ENCODE measurements at regions not wholly inside any gene's neighbourhood (a gene's known extent, or its start where the extent isn't known, plus 50 kb on each side); places are given as distances from the start of the nearest gene placed in this dataset.

DNA sequence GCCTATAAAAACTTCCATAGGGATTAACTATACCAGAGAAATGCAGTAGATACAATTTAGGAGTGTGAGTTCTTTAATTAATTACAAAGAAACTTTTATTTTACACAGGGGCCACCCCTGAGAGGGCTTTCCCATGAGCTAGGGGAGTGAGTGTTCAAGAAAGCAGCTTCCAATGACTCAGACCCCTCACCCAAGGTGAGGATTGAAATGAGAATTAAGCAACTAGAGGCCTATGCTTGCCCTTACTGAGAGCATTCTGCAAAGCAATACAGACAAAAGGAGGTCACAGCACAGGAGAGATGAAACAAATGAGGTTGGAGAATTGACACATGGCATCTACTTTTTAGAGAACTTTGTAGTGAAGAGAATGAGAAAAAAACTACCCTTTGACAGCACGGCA lies 301.8 kb downstream of the WDR11 start (continued):
- TF ChIP-seq, protein P1, sequence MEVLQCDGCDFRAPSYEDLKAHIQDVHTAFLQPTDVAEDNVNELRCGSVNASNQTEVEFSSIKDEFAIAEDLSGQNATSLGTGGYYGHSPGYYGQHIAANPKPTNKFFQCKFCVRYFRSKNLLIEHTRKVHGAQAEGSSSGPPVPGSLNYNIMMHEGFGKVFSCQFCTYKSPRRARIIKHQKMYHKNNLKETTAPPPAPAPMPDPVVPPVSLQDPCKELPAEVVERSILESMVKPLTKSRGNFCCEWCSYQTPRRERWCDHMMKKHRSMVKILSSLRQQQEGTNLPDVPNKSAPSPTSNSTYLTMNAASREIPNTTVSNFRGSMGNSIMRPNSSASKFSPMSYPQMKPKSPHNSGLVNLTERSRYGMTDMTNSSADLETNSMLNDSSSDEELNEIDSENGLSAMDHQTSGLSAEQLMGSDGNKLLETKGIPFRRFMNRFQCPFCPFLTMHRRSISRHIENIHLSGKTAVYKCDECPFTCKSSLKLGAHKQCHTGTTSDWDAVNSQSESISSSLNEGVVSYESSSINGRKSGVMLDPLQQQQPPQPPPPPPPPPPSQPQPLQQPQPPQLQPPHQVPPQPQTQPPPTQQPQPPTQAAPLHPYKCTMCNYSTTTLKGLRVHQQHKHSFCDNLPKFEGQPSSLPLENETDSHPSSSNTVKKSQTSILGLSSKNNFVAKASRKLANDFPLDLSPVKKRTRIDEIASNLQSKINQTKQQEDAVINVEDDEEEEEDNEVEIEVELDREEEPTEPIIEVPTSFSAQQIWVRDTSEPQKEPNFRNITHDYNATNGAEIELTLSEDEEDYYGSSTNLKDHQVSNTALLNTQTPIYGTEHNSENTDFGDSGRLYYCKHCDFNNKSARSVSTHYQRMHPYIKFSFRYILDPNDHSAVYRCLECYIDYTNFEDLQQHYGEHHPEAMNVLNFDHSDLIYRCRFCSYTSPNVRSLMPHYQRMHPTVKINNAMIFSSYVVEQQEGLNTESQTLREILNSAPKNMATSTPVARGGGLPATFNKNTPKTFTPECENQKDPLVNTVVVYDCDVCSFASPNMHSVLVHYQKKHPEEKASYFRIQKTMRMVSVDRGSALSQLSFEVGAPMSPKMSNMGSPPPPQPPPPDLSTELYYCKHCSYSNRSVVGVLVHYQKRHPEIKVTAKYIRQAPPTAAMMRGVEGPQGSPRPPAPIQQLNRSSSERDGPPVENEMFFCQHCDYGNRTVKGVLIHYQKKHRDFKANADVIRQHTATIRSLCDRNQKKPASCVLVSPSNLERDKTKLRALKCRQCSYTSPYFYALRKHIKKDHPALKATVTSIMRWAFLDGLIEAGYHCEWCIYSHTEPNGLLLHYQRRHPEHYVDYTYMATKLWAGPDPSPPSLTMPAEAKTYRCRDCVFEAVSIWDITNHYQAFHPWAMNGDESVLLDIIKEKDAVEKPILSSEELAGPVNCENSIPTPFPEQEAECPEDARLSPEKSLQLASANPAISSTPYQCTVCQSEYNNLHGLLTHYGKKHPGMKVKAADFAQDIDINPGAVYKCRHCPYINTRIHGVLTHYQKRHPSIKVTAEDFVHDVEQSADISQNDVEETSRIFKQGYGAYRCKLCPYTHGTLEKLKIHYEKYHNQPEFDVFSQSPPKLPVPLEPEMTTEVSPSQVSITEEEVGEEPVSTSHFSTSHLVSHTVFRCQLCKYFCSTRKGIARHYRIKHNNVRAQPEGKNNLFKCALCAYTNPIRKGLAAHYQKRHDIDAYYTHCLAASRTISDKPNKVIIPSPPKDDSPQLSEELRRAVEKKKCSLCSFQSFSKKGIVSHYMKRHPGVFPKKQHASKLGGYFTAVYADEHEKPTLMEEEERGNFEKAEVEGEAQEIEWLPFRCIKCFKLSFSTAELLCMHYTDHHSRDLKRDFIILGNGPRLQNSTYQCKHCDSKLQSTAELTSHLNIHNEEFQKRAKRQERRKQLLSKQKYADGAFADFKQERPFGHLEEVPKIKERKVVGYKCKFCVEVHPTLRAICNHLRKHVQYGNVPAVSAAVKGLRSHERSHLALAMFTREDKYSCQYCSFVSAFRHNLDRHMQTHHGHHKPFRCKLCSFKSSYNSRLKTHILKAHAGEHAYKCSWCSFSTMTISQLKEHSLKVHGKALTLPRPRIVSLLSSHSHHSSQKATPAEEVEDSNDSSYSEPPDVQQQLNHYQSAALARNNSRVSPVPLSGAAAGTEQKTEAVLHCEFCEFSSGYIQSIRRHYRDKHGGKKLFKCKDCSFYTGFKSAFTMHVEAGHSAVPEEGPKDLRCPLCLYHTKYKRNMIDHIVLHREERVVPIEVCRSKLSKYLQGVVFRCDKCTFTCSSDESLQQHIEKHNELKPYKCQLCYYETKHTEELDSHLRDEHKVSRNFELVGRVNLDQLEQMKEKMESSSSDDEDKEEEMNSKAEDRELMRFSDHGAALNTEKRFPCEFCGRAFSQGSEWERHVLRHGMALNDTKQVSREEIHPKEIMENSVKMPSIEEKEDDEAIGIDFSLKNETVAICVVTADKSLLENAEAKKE (CRISPR knock-in tag; IDR thresholded peaks at IDR 0.05), result no peak
- TF ChIP-seq EZH2 (IDR thresholded peaks at IDR 0.05; ENCODE audit: low read depth, unreplicated experiment) (no peak), JUNB (IDR thresholded peaks at IDR 0.05; ENCODE audit: unreplicated experiment) (no peak), CREB1 (CRISPR knock-in tag; IDR thresholded peaks at IDR 0.05; ENCODE audit: low read depth) (no peak), STAT1 (IDR thresholded peaks at IDR 0.05; ENCODE audit: unreplicated experiment) (no peak), POLR2AphosphoS5 (IDR thresholded peaks at IDR 0.05; ENCODE audit: low read depth) (no peak), ETS1 (IDR thresholded peaks at IDR 0.05) (no peak), ZNF114 (CRISPR knock-in tag; IDR thresholded peaks at IDR 0.05) (no peak), CTCF (conservative IDR thresholded peaks at IDR 0.05; ENCODE audit: low read depth in 2 of 2) (no peak)
- TF ChIP-seq, protein P2, sequence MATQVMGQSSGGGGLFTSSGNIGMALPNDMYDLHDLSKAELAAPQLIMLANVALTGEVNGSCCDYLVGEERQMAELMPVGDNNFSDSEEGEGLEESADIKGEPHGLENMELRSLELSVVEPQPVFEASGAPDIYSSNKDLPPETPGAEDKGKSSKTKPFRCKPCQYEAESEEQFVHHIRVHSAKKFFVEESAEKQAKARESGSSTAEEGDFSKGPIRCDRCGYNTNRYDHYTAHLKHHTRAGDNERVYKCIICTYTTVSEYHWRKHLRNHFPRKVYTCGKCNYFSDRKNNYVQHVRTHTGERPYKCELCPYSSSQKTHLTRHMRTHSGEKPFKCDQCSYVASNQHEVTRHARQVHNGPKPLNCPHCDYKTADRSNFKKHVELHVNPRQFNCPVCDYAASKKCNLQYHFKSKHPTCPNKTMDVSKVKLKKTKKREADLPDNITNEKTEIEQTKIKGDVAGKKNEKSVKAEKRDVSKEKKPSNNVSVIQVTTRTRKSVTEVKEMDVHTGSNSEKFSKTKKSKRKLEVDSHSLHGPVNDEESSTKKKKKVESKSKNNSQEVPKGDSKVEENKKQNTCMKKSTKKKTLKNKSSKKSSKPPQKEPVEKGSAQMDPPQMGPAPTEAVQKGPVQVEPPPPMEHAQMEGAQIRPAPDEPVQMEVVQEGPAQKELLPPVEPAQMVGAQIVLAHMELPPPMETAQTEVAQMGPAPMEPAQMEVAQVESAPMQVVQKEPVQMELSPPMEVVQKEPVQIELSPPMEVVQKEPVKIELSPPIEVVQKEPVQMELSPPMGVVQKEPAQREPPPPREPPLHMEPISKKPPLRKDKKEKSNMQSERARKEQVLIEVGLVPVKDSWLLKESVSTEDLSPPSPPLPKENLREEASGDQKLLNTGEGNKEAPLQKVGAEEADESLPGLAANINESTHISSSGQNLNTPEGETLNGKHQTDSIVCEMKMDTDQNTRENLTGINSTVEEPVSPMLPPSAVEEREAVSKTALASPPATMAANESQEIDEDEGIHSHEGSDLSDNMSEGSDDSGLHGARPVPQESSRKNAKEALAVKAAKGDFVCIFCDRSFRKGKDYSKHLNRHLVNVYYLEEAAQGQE (IDR thresholded peaks at IDR 0.05; ENCODE audit: unreplicated experiment), result no peak

Data from GM23338 (cell line).